GM12864 (cell line): ENCODE measurements at regions not wholly inside any gene's neighbourhood (a gene's known extent, or its start where the extent isn't known, plus 50 kb on each side); places are given as distances from the start of the nearest gene placed in this dataset.
"Not testable (repeated sequence)": the region's sequence is repeated elsewhere in the genome, so short reads cannot be mapped to it uniquely, and the experiment has no call there.

Experiments
- DNase-seq: peaks from one replicate; pipeline ENCODE4 v3.0.0-alpha.2; 2011; ENCODE audit warnings: low read depth
- H3K4me3 ChIP-seq: 2 replicates; pipeline ENCODE4 v1.5.1; 2011; ENCODE audit warnings: mild to moderate bottlenecking, low read depth, low read length, control low read depth
- CTCF ChIP-seq: IDR thresholded peaks from 2 replicates; pipeline ENCODE4 v1.5.1; 2011; ENCODE audit warnings: low read depth, mild to moderate bottlenecking, moderate library complexity, low read length, control low read depth, inconsistent platforms; ENCODE audit errors: missing control alignments

- TF ChIP-seq CTCF = no peak
- DNase-seq = no peak
- H3K4me3 ChIP-seq = no peak overlapping the region
These were observed 174.0 kb upstream of the CIBAR2 start for GRCh38 chr16:85286066-85286831.

DNA sequence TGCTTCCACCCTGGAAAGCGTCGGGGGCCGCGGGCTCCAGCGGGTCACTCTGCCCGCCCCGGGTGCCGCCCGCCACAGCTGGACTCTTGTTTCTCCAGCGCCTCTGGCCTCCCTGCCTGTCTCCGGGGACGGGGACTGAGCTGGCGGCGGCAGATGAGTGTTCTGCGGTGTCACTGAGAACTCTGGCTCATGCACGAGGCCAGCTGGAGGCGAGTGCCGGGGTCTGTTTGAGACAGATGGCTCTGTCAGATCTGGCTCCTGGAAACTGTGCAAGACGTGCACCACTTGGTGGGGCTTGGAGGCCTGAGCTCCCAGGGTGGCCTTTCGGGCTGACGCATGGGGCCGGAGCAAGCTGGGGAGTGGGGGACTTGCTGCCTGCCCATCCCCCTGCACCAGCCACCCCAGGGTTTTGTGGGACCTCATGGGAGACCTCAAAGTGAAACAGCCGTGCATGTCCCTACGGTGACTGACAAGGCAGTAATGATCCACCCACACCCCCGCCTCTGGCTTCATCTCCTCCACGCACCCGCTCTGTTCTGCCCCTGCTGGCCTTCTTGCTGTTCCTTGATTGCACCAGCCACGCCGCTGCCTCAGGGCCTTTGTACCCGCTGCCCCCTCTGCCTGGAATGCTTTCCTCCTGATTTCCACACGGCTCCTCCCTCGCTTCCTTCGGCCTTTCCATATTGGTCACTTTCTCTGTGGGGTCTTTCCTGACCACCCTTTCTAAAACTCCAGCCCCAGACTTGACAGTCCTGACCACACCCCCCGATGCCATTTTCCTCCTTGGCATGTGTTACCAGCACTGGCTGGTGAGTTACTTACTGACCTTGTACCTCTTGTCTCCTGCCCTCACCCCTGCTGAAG lies 174.9 kb upstream of the CIBAR2 start:
- H3K4me3 ChIP-seq = no peak overlapping the region
- no peak for DNase-seq
- no peak for TF ChIP-seq CTCF

DNA sequence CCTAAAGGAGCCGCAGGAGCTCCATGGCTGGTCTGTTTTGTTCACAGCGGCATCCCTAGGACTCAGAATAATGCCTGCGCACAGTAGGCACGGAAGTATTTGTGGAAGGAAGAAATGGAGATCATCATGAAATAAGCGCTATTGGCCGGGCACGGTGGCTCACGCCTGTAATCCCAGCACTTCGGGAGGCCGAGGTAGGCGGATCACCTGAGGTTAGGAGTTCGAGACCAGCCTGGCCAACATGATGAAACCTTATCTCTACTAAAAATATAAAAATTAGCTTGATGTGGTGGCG lies 175.5 kb upstream of the CIBAR2 start:
- not testable (repeated sequence) for DNase-seq, H3K4me3 ChIP-seq

- no peak overlapping the region for H3K4me3 ChIP-seq
- no peak for DNase-seq
- no peak for TF ChIP-seq CTCF
These were observed 176.1 kb upstream of the CIBAR2 start for GRCh38 chr16:85288341-85288868.

GRCh38 chr16:85288869-85289660 lies 176.8 kb upstream of the CIBAR2 start:
- DNase-seq = no peak
- TF ChIP-seq CTCF = no peak

DNA sequence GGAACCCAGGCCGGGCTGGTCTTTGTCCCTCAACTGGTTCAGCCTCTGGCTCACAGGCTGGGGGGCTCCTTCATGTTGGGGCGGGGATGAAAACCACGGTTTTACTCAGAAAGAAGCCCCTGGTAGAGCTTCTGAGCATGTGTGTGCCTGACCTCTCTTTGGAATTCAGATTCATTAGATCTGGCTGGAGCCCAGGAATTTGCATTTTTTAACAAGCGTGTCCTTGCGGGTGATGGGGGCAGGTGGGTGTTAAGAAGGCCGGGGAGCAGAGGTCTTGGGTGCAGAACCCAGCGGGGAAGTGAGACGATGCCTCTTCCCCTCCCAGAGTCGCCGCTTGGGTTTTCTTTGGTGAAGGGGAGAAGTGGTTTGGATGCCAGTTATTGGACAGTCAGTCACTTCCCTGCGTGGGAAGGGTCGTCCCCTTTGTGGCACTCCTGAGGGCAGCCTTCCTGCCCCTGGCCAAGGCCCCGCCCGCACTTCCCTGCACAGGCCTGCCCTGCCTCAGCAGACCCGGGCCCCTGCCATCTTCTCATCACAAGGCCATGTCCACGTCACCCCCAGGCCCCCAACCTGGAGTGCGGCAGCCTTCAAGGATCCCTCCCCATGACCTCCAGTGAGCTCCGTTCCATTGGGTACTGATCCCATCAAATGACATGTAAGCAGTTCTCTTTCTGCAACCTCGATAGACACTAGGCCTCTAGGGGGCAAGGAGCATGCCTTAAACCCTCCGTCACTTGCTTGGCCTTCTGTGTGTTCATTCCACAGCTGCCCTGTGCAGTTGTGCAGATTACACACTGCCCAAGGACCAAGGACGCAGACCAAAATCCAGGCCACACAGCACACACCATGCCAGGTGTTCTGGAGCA lies 177.7 kb upstream of the CIBAR2 start:
- no peak for DNase-seq
- H3K4me3 ChIP-seq = no peak overlapping the region
- TF ChIP-seq CTCF = no peak

More at GRCh38 chr16:85288869-85289660, 176.8 kb upstream of the CIBAR2 start:
- no peak overlapping the region for H3K4me3 ChIP-seq
